HG03060 (cell line): ENCODE measurements at regions not wholly inside any gene's neighbourhood (a gene's known extent, or its start where the extent isn't known, plus 50 kb on each side); places are given as distances from the start of the nearest gene placed in this dataset.

ENCODE experiments used
- ATAC-seq: cut with Tn5 transposase; IDR thresholded peaks from one replicate; pipeline ENCODE4 v1.9.1; 2021; ENCODE audit warnings: low read depth, moderate number of reproducible peaks; ENCODE audit not compliant: unreplicated experiment

- no peak for ATAC-seq
Observed at GRCh38 chr14:83441801-83442200, 1908.1 kb upstream of the SEL1L start.

GRCh38 chr14:83455561-83455960, 1921.9 kb upstream of the SEL1L start:
- ATAC-seq: no peak

GRCh38 chr14:83461521-83461920, 1927.9 kb upstream of the SEL1L start:
- no peak for ATAC-seq

GRCh38 chr14:83462759-83463158, 1929.1 kb upstream of the SEL1L start:
- no peak for ATAC-seq

- ATAC-seq: no peak
Observed at GRCh38 chr14:83463500-83464098, 1929.9 kb upstream of the SEL1L start.

GRCh38 chr14:83467811-83468210, 1934.2 kb upstream of the SEL1L start:
- ATAC-seq: no peak

GRCh38 chr14:83470466-83470865, 1936.8 kb upstream of the SEL1L start:
- ATAC-seq: no peak

- no peak for ATAC-seq
Observed at GRCh38 chr14:83470959-83471695, 1937.5 kb upstream of the SEL1L start.

- ATAC-seq: no peak
Observed at GRCh38 chr14:83473416-83474235, 1940.0 kb upstream of the SEL1L start.

GRCh38 chr14:83478741-83479140, 1945.1 kb upstream of the SEL1L start:
- no peak for ATAC-seq

GRCh38 chr14:83483063-83483462, 1949.4 kb upstream of the SEL1L start:
- no peak for ATAC-seq

GRCh38 chr14:83485591-83485990, 1951.9 kb upstream of the SEL1L start:
- no peak for ATAC-seq

GRCh38 chr14:83491091-83491490, 1957.4 kb upstream of the SEL1L start:
- no peak for ATAC-seq

- no peak for ATAC-seq
Observed at GRCh38 chr14:83520837-83521236, 1987.2 kb upstream of the SEL1L start.

- ATAC-seq: no peak
Observed at GRCh38 chr14:83529531-83529930, 1995.9 kb upstream of the SEL1L start.

- ATAC-seq: no peak
Observed at GRCh38 chr14:83533734-83534133, 1996.2 kb upstream of the FLRT2 start.

GRCh38 chr14:83534995-83535394, 1994.9 kb upstream of the FLRT2 start:
- no peak for ATAC-seq

- ATAC-seq: no peak
Observed at GRCh38 chr14:83535444-83535843, 1994.5 kb upstream of the FLRT2 start.

GRCh38 chr14:83541147-83541546, 1988.8 kb upstream of the FLRT2 start:
- no peak for ATAC-seq

GRCh38 chr14:83548061-83548839, 1981.7 kb upstream of the FLRT2 start:
- no peak for ATAC-seq

GRCh38 chr14:83556065-83556464, 1973.9 kb upstream of the FLRT2 start:
- no peak for ATAC-seq
